WI38 (cell line): ENCODE measurements at regions not wholly inside any gene's neighbourhood (a gene's known extent, or its start where the extent isn't known, plus 50 kb on each side); places are given as distances from the start of the nearest gene placed in this dataset.

Experiments
- H3K4me3 ChIP-seq: 2 replicates; pipeline ENCODE4 v1.5.1; 2011; ENCODE audit warnings: low read depth, mild to moderate bottlenecking, control low read depth, low read length
- TF ChIP-seq, protein P1 (sequence below): IDR thresholded peaks from 2 replicates; pipeline ENCODE4 v1.5.1; 2012; ENCODE audit warnings: low read depth, mild to moderate bottlenecking, control low read depth, low read length

DNA sequence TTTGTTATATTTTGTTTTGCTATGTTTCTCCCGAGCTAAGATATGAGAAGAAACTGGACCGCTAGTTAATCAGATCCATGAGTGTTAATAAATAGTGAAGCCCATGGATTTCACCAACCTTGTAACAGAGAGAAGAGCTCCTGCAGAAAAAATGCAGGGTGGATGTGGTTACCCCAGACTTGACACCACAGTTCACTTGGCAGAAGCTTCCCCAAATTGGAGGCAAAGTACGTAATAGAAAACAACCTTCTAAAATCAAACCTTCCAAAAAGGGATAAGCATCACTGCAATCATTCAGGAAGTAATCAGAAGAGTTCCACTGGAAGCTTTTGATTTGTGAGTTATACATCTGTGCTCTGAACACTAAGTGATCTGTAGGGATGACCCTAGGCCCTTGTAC, 267.5 kb downstream of the ACTL7B start:
- TF ChIP-seq, protein P1, sequence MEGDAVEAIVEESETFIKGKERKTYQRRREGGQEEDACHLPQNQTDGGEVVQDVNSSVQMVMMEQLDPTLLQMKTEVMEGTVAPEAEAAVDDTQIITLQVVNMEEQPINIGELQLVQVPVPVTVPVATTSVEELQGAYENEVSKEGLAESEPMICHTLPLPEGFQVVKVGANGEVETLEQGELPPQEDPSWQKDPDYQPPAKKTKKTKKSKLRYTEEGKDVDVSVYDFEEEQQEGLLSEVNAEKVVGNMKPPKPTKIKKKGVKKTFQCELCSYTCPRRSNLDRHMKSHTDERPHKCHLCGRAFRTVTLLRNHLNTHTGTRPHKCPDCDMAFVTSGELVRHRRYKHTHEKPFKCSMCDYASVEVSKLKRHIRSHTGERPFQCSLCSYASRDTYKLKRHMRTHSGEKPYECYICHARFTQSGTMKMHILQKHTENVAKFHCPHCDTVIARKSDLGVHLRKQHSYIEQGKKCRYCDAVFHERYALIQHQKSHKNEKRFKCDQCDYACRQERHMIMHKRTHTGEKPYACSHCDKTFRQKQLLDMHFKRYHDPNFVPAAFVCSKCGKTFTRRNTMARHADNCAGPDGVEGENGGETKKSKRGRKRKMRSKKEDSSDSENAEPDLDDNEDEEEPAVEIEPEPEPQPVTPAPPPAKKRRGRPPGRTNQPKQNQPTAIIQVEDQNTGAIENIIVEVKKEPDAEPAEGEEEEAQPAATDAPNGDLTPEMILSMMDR: no peak
- no peak overlapping the region for H3K4me3 ChIP-seq

DNA sequence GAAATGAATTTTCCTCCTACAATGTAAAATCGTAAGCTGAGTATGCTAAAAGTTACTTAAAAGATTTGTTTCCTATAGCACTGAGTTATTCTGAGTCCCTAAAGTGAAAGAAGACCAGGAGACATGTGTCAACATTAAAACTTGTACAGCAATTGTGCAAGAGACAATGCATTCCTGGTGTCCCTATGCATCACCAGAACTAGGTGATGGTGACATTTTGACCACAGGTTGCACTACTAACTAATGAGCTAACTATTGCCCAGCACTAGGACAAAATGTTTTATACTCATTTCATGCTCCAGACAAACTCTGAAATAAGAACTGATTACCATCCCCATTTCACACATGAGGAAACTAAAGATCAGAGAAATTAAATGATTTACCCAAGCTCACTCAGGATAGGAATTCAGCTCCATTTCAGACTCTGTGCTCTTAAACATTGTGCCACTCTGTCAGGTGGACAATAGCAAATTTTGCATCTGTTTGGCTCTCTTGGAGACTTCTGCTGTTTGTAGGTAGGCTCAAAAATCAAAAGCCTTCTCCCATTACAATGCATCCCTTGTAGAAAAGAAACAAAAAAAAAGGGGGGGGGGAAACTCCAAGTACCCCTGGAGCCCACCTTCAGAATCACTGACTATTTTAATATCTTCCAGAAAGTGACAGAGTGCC, 269.2 kb downstream of the ACTL7B start:
- TF ChIP-seq, protein P1: no peak
- no peak overlapping the region for H3K4me3 ChIP-seq

DNA sequence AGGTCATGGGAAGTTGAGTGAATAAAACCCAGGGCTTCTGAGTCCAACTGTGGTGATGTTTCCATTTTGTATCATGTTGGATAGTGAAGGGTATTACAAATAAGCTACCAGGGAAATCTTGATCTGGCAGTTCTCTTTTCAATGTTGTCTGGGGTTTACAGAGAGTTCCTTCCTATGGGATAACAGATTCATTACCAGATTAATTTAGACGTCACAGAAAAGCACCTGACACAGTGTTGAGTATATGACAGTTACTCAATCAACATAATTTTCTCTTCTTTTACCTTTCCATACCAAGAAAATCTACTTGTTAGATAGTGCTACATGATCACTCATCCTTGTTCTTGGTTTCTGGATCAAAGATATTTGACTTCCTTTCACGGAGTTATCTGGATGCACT, 270.9 kb downstream of the ACTL7B start:
- TF ChIP-seq, protein P1: no peak
- H3K4me3 ChIP-seq: no peak overlapping the region

DNA sequence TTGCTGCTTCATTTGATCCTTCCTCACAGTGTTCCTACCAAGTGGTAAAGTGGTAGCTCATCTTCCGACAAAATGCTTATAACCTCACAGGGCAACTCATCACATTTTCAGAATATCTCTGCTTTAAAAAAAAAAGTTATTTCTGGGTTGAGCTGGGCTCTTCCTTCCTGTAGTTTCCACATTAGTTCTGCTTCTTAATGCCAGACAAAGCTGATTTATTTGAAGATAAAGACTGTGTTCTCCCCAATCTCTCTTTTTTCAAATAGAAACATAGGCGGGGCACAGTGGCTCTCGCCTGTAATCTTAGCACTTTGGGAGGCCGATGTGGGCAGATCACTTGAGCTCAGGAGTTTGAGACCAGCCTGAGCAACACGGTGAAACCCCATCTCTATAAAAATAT, 273.1 kb downstream of the ACTL7B start:
- TF ChIP-seq, protein P1: no peak
- H3K4me3 ChIP-seq: no peak overlapping the region

DNA sequence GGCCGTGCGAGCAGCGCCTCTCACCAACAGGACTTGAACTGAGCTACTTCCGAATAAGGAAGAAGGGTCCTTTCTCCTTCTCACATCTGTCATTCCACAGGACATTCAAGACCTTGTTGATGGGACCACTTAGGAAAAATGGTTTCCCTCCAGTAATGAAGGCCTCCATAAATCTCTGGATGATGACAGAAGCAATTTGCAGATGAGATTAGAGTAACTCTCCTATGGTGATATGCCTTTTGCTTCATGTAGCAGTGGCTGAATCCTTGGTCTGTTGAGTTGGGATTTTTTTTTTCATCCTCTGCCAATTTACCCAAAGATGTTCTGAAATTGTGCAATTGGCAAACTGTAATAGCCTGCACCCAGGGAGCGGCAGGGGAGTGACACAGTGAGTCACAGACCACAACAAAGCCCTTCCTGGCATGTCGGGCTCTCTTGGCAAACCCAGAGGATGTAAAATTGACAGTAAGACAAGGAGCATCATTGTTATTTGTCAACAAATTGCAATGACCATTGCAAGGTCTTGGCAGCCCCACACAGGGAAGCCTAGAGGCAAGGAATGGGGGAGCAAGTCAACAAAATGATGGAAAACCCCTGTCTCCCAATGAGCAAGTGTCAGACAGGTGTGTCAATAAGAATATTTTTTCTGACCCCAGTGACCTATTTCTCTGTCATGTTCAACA, 275.9 kb downstream of the ACTL7B start:
- no peak overlapping the region for H3K4me3 ChIP-seq
- TF ChIP-seq, protein P1: no peak

DNA sequence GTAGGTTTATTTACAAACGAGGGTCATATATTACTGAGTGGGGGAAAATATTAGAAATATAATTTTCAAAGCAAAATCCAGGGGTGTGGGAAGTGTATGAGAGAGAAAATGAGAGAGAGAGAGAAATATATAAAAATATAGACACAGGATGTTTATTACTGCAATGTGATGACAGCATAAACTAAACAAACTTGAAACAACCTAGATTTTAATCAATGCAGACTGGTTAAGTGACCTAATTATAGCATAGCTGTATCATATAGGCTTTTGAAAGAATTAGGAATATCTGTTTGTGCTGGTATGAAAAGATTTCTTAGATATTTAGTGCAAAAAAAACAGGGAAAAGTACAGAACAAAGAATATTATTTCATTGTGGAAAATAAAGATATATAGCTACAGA, 280.5 kb downstream of the ACTL7B start:
- TF ChIP-seq, protein P1: no peak
- no peak overlapping the region for H3K4me3 ChIP-seq

DNA sequence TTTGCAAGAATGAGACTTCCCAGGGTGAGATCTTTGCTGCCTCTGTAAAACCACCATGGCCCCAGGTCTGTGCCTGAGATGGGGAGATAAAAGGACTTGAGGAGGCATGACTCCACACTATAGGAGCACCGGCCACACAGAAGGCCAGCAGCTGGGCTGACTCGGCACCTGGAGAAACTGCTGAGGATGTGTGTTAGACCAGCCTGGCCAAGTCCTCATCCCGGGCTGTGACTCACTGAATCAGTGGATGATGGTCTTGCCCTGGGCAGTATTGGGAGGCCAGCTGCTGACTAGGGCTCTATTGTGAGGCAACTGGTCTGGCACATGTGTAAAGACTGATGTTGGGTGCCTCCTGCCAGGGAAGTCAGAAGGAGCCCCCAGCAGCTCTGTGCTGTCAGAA, 286.2 kb downstream of the ACTL7B start:
- H3K4me3 ChIP-seq: no peak overlapping the region
- TF ChIP-seq, protein P1: no peak
